C4-2B (cell line): ENCODE measurements at regions not wholly inside any gene's neighbourhood (a gene's known extent, or its start where the extent isn't known, plus 50 kb on each side); places are given as distances from the start of the nearest gene placed in this dataset.

ENCODE experiments used
- ZFX ChIP-seq: fragments of 450-650 bp; IDR thresholded peaks from 2 replicates; pipeline ENCODE4 v1.6.1; 2017
- TF ChIP-seq, protein P1 (sequence below): fragments of 450-650 bp; conservative IDR thresholded peaks from 2 replicates; pipeline ENCODE4 v1.5.1; 2017; ENCODE audit warnings: mild to moderate bottlenecking

DNA sequence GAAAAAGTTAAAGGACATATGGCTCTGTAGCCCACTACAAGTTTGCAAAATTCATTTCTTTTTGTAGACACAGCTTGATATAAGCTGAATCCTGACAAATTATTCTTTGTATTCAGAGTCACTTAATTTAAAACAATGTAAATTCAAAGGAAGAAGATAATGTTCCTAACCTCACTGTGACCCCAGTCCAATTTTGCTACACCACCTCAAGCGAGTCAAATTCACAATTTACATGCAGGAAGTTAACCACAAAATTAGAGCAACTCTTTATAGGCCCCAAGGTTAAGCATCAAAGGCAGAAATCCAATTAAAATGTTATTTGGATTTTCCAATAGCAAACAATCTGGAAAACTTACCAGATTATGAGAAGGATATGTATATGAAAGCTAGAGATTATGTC is 119.5 kb upstream of the CNTN6 start:
- TF ChIP-seq, protein P1, sequence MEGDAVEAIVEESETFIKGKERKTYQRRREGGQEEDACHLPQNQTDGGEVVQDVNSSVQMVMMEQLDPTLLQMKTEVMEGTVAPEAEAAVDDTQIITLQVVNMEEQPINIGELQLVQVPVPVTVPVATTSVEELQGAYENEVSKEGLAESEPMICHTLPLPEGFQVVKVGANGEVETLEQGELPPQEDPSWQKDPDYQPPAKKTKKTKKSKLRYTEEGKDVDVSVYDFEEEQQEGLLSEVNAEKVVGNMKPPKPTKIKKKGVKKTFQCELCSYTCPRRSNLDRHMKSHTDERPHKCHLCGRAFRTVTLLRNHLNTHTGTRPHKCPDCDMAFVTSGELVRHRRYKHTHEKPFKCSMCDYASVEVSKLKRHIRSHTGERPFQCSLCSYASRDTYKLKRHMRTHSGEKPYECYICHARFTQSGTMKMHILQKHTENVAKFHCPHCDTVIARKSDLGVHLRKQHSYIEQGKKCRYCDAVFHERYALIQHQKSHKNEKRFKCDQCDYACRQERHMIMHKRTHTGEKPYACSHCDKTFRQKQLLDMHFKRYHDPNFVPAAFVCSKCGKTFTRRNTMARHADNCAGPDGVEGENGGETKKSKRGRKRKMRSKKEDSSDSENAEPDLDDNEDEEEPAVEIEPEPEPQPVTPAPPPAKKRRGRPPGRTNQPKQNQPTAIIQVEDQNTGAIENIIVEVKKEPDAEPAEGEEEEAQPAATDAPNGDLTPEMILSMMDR: no peak
- TF ChIP-seq ZFX: no peak
